ENCODE measurements at regions not wholly inside any gene's neighbourhood (a gene's known extent, or its start where the extent isn't known, plus 50 kb on each side); places are given as distances from the start of the nearest gene placed in this dataset.

GRCh38 chr16:75801307-75801706 lies 75.0 kb upstream of the CPHXL start:
- TF ChIP-seq CTCF (IDR thresholded peaks at IDR 0.05; ENCODE audit: extremely low read depth in 1 of 2, insufficient read depth in 1 of 2, low read depth in 1 of 2, low read length in 2 of 2): no peak
- TF ChIP-seq JUN (IDR thresholded peaks at IDR 0.05; ENCODE audit: borderline replicate concordance, insufficient read depth, insufficient read length, low read depth): no peak
- TF ChIP-seq MYC (IDR thresholded peaks at IDR 0.05; ENCODE audit: low read depth, low read length): no peak
- TF ChIP-seq EZH2 (IDR thresholded peaks at IDR 0.05; ENCODE audit: borderline replicate concordance, low read depth, low read length, severe bottlenecking): no peak
- no peak for TF ChIP-seq POLR2A (IDR thresholded peaks at IDR 0.05; ENCODE audit: low read depth, low read length)
- no peak for TF ChIP-seq POLR2AphosphoS5 (IDR thresholded peaks at IDR 0.05; ENCODE audit: insufficient read depth, low read depth, low read length)
- no peak for TF ChIP-seq MAX (IDR thresholded peaks at IDR 0.05; ENCODE audit: insufficient read depth, insufficient read length)

Measured in endothelial cell of umbilical vein (primary cell).